Muscle layer of colon (tissue), 2 donors: ENCODE measurements at regions not wholly inside any gene's neighbourhood (a gene's known extent, or its start where the extent isn't known, plus 50 kb on each side); places are given as distances from the start of the nearest gene placed in this dataset.
"Not testable (repeated sequence)": the region's sequence is repeated elsewhere in the genome, so short reads cannot be mapped to it uniquely, and the experiment has no call there.

Experiments used
- H3K27ac ChIP-seq: one replicate; pipeline ENCODE4 v1.7.0; 2013; ENCODE audit warnings: low read depth, mild to moderate bottlenecking, low read length, moderate library complexity
- H3K27me3 ChIP-seq, 2 donors: one replicate each; pipeline ENCODE4 v1.7.0; 2013; ENCODE audit warnings: low read length in 2 of 2, mild to moderate bottlenecking in 2 of 2; ENCODE audit not compliant: insufficient read depth in 2 of 2, control insufficient read depth in 1 of 2
- H3K36me3 ChIP-seq: one replicate; pipeline ENCODE4 v1.7.0; 2013; ENCODE audit warnings: mild to moderate bottlenecking, low read length; ENCODE audit not compliant: insufficient read depth
- H3K4me1 ChIP-seq: one replicate; pipeline ENCODE4 v1.7.0; 2013; ENCODE audit warnings: mild to moderate bottlenecking, low read length; ENCODE audit not compliant: insufficient read depth
- H3K4me3 ChIP-seq, 2 donors: one replicate each; pipeline ENCODE4 v1.7.0; 2013; ENCODE audit warnings: low read length in 2 of 2, low read depth in 1 of 2, mild to moderate bottlenecking in 1 of 2, moderate library complexity in 1 of 2
- H3K9ac ChIP-seq: one replicate; pipeline ENCODE4 v1.7.0; 2013; ENCODE audit warnings: low read length
- H3K9me3 ChIP-seq: one replicate; pipeline ENCODE4 v1.7.0; 2013; ENCODE audit warnings: mild to moderate bottlenecking, low read length
- donor health status: abdominal sarcoma.
- donor health status: Adenocarcinoma of cecum.

DNA sequence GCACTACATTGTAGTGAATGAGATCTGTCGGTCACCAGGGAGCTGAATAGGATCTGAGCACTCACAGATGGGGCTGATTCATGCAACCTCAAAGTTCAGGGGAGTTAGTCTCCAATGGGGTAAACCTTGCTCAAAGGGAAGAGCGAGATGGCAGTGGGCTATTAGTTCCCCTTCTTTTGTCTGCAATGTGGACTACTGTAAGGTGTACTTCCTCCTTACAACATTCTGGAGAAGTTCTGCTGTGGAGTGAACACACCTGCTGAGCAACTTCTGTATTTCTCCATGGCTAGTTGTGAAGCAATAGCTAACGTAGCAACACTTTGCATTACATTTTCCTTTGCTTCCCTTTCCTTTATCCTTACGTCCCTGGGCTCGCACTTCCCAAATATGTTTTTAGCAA, 134.3 kb upstream of the B3GAT2 start:
- Histone ChIP-seq H3K4me3 (no peak overlapping the region), H3K27me3 (no peaks in the 10 kb centered on the region), H3K9me3 (no peaks in the 10 kb centered on the region), H3K36me3 (no peaks in the 10 kb centered on the region), H3K9ac (no peak overlapping the region), H3K4me1 (no peaks in the 10 kb centered on the region), H3K27ac (no peak overlapping the region)

GRCh38 chr6:71091956-71092355, 135.1 kb upstream of the B3GAT2 start:
- H3K27me3 ChIP-seq: no peaks in the 10 kb centered on the region
- H3K9ac ChIP-seq: no peak overlapping the region
- H3K4me1 ChIP-seq: no peaks in the 10 kb centered on the region
- H3K4me3 ChIP-seq: no peak overlapping the region
- no peak overlapping the region for H3K27ac ChIP-seq
- no peaks in the 10 kb centered on the region for H3K36me3 ChIP-seq
- H3K9me3 ChIP-seq: no peaks in the 10 kb centered on the region

GRCh38 chr6:71097264-71097663, 140.4 kb upstream of the B3GAT2 start:
- not testable (repeated sequence) for H3K9ac ChIP-seq, H3K4me3 ChIP-seq, H3K4me1 ChIP-seq, H3K9me3 ChIP-seq, H3K27me3 ChIP-seq, H3K36me3 ChIP-seq, H3K27ac ChIP-seq

GRCh38 chr6:71099649-71100048, 142.8 kb upstream of the B3GAT2 start:
- no peak overlapping the region for H3K4me3 ChIP-seq
- H3K9ac ChIP-seq: no peak overlapping the region
- H3K27me3 ChIP-seq: no peaks in the 10 kb centered on the region
- H3K36me3 ChIP-seq: no peaks in the 10 kb centered on the region
- no peak overlapping the region for H3K27ac ChIP-seq
- no peaks in the 10 kb centered on the region for H3K4me1 ChIP-seq
- H3K9me3 ChIP-seq: no peaks in the 10 kb centered on the region

DNA sequence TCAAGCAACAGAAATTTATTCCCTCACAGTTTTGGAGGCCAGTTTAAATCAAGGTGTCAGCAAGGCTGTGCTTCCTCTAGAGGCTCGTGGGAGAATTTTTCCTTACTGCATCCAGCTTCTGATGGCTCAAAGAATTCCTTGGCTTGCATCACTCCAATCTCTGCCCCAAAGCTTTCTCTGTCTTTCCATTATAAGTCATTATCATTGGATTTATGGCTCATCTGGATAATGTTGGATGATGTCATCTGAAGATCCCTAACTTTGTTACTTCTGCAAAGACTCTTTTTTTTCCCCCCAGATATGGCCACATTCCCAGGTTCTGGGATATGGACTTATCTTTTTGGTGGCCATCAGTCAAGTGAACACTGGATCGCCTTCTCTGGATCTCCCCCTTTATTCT, 146.3 kb upstream of the B3GAT2 start:
- H3K9me3 ChIP-seq: no peaks in the 10 kb centered on the region
- no peaks in the 10 kb centered on the region for H3K36me3 ChIP-seq
- no peaks in the 10 kb centered on the region for H3K27me3 ChIP-seq
- H3K4me3 ChIP-seq: no peak overlapping the region
- no peak overlapping the region for H3K9ac ChIP-seq
- no peak overlapping the region for H3K27ac ChIP-seq
- H3K4me1 ChIP-seq: peaks cover 7% of the 10 kb centered on the region

DNA sequence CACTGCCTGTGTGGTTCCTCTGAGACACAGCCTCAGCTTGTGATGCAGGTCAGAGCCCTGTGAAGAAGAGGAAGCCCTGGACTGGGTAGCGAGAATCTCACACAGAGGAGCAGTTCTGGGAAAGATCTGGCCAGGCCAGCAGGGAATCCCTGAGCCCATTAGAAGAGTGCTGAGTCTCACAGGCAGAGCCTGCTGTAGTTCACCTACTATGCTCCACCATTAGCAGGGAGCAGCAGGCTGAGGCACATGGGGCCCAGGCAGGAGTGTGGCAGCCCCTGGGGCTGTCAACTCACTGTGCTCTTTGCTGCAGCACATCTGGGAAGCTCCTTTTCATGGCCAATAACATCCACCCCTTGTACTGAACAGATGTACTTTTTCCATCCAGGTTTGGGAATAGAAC, 146.8 kb upstream of the B3GAT2 start:
- no peaks in the 10 kb centered on the region for H3K36me3 ChIP-seq
- peaks cover 8% of the 10 kb centered on the region for H3K4me1 ChIP-seq
- H3K9me3 ChIP-seq: no peaks in the 10 kb centered on the region
- no peak overlapping the region for H3K27ac ChIP-seq
- no peaks in the 10 kb centered on the region for H3K27me3 ChIP-seq
- H3K9ac ChIP-seq: no peak overlapping the region
- no peak overlapping the region for H3K4me3 ChIP-seq

- H3K4me3 ChIP-seq: no peak overlapping the region
- H3K9me3 ChIP-seq: no peaks in the 10 kb centered on the region
- no peaks in the 10 kb centered on the region for H3K36me3 ChIP-seq
- H3K27ac ChIP-seq: no peak overlapping the region
- H3K27me3 ChIP-seq: no peaks in the 10 kb centered on the region
- H3K9ac ChIP-seq: no peak overlapping the region
- peaks cover 8% of the 10 kb centered on the region for H3K4me1 ChIP-seq
Observed at GRCh38 chr6:71106276-71106675, 149.4 kb upstream of the B3GAT2 start.

DNA sequence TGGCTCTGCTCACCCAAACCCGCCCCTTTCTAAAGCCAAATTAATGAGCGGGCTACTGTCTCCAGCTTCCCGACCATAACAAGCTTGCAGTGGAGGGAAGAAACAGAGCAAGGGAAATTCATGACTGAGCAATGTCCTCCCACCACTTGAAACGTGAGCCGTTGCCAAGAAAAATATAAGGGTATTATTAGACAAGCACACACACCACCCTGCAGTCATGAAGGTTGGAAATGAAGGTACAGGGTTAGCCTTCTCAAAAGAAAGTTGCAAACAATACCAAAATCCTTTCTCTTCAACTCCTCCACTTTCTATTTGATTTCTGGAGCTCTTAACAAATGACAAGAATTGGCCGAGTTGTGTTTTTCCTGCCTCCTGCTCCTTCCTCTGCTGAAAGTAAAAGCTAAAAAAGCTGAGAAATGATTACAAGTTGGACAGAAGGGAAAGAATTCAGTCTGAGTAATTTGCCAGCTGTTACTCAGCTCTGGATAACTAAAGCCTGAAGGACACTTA, 151.1 kb upstream of the B3GAT2 start:
- Histone ChIP-seq H3K27me3 (no peaks in the 10 kb centered on the region), H3K27ac (no peak overlapping the region), H3K36me3 (no peaks in the 10 kb centered on the region), H3K4me1 (peaks cover 8% of the 10 kb centered on the region), H3K9ac (no peak overlapping the region), H3K9me3 (no peaks in the 10 kb centered on the region), H3K4me3 (peak overlapping the region in 1 of 2 donors; percentile 28)

- H3K36me3 ChIP-seq: no peaks in the 10 kb centered on the region
- H3K4me3 ChIP-seq: no peak overlapping the region
- no peaks in the 10 kb centered on the region for H3K9me3 ChIP-seq
- H3K9ac ChIP-seq: no peak overlapping the region
- H3K27ac ChIP-seq: no peak overlapping the region
- no peaks in the 10 kb centered on the region for H3K27me3 ChIP-seq
- no peaks in the 10 kb centered on the region for H3K4me1 ChIP-seq
Observed at GRCh38 chr6:71114544-71114943, 157.7 kb upstream of the B3GAT2 start.

DNA sequence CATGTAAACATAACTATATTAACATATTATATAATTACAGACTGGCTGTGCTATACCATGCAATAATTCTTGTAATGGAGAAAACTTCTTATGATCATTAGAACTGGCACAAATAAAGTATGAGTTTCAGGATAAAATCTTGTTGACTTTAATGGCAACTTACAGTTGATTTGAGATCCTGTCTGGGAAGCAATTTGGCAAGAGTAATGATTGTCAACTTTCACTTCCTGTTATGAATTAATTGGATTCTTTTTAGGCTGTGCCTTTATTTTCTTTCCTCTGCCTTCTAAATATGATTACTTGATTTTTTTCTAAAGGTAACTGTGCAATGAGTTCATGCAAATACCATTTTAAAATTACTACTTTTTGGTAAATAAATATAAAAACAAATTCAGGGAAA, 158.1 kb upstream of the B3GAT2 start:
- H3K4me1 ChIP-seq: no peaks in the 10 kb centered on the region
- no peaks in the 10 kb centered on the region for H3K9me3 ChIP-seq
- no peak overlapping the region for H3K27ac ChIP-seq
- no peaks in the 10 kb centered on the region for H3K36me3 ChIP-seq
- H3K4me3 ChIP-seq: no peak overlapping the region
- no peaks in the 10 kb centered on the region for H3K27me3 ChIP-seq
- no peak overlapping the region for H3K9ac ChIP-seq

- Histone ChIP-seq H3K36me3 (no peaks in the 10 kb centered on the region), H3K9ac (no peak overlapping the region), H3K27ac (no peak overlapping the region), H3K27me3 (no peaks in the 10 kb centered on the region), H3K4me1 (no peaks in the 10 kb centered on the region), H3K4me3 (no peak overlapping the region), H3K9me3 (no peaks in the 10 kb centered on the region)
Observed at GRCh38 chr6:71119560-71119959, 162.7 kb upstream of the B3GAT2 start.

GRCh38 chr6:71123051-71123450, 165.6 kb upstream of the OGFRL1 start:
- no peaks in the 10 kb centered on the region for H3K4me1 ChIP-seq
- no peak overlapping the region for H3K9ac ChIP-seq
- no peak overlapping the region for H3K27ac ChIP-seq
- no peaks in the 10 kb centered on the region for H3K9me3 ChIP-seq
- H3K4me3 ChIP-seq: no peak overlapping the region
- no peaks in the 10 kb centered on the region for H3K27me3 ChIP-seq
- no peaks in the 10 kb centered on the region for H3K36me3 ChIP-seq
